Endothelial cell (in vitro differentiated cells): ENCODE measurements at regions not wholly inside any gene's neighbourhood (a gene's known extent, or its start where the extent isn't known, plus 50 kb on each side); places are given as distances from the start of the nearest gene placed in this dataset.

ENCODE experiments used
- DNase-seq: peaks from one replicate; pipeline ENCODE4 v3.0.0; 2021; ENCODE audit warnings: low spot score
- H3K27ac Mint-ChIP-seq: one replicate; pipeline ENCODE4 v1.8.0; 2021; ENCODE audit warnings: mixed read lengths, inconsistent platforms; ENCODE audit not compliant: unreplicated experiment
- H3K27me3 Mint-ChIP-seq: one replicate; pipeline ENCODE4 v1.8.0; 2021; ENCODE audit warnings: mild to moderate bottlenecking, moderate library complexity, mixed read lengths, inconsistent platforms; ENCODE audit not compliant: unreplicated experiment
- H3K36me3 Mint-ChIP-seq: one replicate; pipeline ENCODE4 v1.8.0; 2021; ENCODE audit warnings: mild to moderate bottlenecking, low read depth, mixed read lengths, inconsistent platforms; ENCODE audit not compliant: unreplicated experiment
- H3K4me1 Mint-ChIP-seq: one replicate; pipeline ENCODE4 v1.8.0; 2021; ENCODE audit warnings: mild to moderate bottlenecking, mixed read lengths, inconsistent platforms; ENCODE audit not compliant: unreplicated experiment
- H3K4me3 Mint-ChIP-seq: one replicate; pipeline ENCODE4 v1.8.0; 2021; ENCODE audit warnings: mild to moderate bottlenecking, mixed read lengths, inconsistent platforms; ENCODE audit not compliant: unreplicated experiment
- H3K9me3 Mint-ChIP-seq: one replicate; pipeline ENCODE4 v1.8.0; 2021; ENCODE audit warnings: mixed read lengths, inconsistent platforms; ENCODE audit not compliant: unreplicated experiment
- TF ChIP-seq, protein P1 (sequence below): fragments of 200-600 bp; sonication (generic); IDR thresholded peaks from one replicate; pipeline ENCODE4 v1.5.0; 2021; ENCODE audit warnings: antibody characterized with exemption; ENCODE audit not compliant: unreplicated experiment

DNA sequence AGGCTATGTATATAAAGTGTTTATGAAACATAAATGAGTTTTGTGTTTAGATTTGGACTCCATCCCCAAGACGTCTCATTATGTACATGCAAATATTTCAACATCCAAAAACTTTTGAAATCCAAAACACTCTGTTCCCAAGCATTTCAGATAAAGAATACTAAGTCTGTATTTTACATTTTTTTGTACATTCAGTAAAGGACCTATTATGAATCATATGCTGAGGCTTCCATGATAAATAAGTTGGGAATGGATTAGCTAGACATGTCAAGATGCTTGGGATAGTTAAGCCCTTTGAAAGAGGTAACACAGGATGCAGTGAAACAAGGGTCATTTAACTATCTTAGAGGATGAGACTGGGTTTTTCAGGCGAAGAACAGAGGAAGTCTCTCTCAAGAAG lies 262.9 kb downstream of the SNX13 start:
- H3K4me3 Mint-ChIP-seq: no peak overlapping the region
- H3K36me3 Mint-ChIP-seq: no peaks in the 10 kb centered on the region
- peaks cover 7% of the 10 kb centered on the region for H3K4me1 Mint-ChIP-seq
- H3K27ac Mint-ChIP-seq: no peak overlapping the region
- H3K9me3 Mint-ChIP-seq: no peaks in the 10 kb centered on the region
- no peaks in the 10 kb centered on the region for H3K27me3 Mint-ChIP-seq
- TF ChIP-seq, protein P1, sequence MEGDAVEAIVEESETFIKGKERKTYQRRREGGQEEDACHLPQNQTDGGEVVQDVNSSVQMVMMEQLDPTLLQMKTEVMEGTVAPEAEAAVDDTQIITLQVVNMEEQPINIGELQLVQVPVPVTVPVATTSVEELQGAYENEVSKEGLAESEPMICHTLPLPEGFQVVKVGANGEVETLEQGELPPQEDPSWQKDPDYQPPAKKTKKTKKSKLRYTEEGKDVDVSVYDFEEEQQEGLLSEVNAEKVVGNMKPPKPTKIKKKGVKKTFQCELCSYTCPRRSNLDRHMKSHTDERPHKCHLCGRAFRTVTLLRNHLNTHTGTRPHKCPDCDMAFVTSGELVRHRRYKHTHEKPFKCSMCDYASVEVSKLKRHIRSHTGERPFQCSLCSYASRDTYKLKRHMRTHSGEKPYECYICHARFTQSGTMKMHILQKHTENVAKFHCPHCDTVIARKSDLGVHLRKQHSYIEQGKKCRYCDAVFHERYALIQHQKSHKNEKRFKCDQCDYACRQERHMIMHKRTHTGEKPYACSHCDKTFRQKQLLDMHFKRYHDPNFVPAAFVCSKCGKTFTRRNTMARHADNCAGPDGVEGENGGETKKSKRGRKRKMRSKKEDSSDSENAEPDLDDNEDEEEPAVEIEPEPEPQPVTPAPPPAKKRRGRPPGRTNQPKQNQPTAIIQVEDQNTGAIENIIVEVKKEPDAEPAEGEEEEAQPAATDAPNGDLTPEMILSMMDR: no peak
- no peak for DNase-seq

DNA sequence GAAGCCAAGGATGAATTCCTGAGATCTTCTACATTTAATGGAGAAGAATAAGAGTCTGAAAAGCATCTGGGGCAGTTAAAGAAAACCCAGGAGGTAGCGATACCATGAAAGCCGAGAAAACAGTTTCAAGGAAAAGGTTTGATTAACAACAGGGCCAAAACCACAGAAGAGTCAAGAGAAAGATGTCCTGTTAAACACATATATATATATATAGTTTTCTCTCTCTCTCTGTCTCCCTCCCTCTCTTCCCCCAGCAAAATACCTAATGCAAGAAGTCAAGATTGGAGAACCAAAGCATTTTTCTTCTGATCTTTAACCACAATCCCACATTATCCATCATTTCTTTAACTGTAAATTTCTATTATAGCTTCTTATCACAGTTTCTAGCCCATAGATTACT lies 261.4 kb downstream of the SNX13 start:
- H3K27me3 Mint-ChIP-seq: no peaks in the 10 kb centered on the region
- TF ChIP-seq, protein P1: no peak
- H3K4me1 Mint-ChIP-seq: peaks cover 7% of the 10 kb centered on the region
- H3K9me3 Mint-ChIP-seq: no peaks in the 10 kb centered on the region
- no peak overlapping the region for H3K4me3 Mint-ChIP-seq
- H3K27ac Mint-ChIP-seq: no peak overlapping the region
- no peaks in the 10 kb centered on the region for H3K36me3 Mint-ChIP-seq
- DNase-seq: no peak

DNA sequence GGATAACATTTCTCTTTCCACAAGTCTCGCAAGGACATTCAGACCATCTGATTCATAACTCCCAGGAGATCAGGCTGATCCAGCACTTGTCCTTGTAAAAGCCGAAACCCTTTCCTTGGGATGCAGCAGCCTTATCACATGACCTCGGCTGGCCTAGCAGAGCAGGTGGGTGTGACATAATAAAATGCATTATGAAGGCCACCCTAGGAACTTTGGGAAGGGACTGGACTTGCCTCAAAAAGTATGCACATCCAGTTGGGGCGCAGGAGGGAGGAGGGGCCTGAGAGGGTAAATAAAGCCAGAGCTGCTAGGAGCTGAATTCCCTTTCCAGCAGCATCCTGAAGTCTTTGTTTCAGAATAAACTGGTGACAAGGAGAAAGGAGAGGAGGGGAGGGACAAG lies 260.8 kb downstream of the SNX13 start:
- Mint-ChIP-seq H3K4me1 (peaks cover 7% of the 10 kb centered on the region), H3K27me3 (no peaks in the 10 kb centered on the region), H3K4me3 (no peak overlapping the region), H3K9me3 (no peaks in the 10 kb centered on the region), H3K27ac (no peak overlapping the region), H3K36me3 (no peaks in the 10 kb centered on the region)
- no peak for DNase-seq
- TF ChIP-seq, protein P1: no peak

DNA sequence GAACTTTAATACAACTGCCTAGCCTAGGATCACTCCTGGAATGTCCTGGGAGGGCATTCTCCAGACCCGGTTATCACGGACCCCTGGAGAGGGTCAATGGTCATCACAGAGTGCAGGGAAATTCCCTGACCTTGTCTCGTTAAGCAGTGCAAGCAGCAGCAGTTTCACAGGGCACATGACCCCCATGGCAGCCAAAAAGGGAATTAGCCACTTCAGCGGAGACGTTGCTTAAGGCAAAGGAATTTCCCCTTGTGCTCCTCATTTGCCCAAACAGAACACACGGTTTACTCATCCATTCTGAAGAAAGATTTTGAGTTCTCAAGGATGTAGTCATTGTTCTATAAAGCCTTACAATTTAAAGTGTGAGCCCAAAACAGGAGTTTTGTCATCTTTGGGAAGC lies 260.3 kb downstream of the SNX13 start:
- Mint-ChIP-seq H3K4me1 (peaks cover 7% of the 10 kb centered on the region), H3K4me3 (no peak overlapping the region), H3K9me3 (no peaks in the 10 kb centered on the region), H3K27me3 (no peaks in the 10 kb centered on the region), H3K27ac (no peak overlapping the region), H3K36me3 (no peaks in the 10 kb centered on the region)
- DNase-seq: no peak
- TF ChIP-seq, protein P1: no peak

DNA sequence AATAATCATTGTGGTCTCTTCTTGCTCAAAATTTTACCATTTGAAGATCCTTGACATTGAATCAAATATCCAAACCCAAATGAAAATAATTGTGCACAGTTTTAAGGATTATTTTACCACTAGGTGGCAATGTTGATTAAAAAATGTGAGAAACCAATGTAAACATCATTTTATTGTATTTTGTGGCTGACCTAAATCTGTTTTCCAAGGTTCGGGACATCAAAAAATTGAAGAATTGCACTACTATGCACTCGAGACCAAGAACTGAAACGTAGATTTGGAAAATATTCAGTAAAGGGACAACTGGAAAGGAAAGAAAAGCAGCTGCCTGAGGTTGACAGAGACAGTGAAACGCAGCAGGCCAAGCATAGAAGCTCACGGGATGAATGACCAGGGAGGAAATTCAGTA lies 259.3 kb downstream of the SNX13 start:
- H3K36me3 Mint-ChIP-seq: no peaks in the 10 kb centered on the region
- no peak overlapping the region for H3K4me3 Mint-ChIP-seq
- no peak for DNase-seq
- H3K4me1 Mint-ChIP-seq: peaks cover 7% of the 10 kb centered on the region
- H3K9me3 Mint-ChIP-seq: no peaks in the 10 kb centered on the region
- TF ChIP-seq, protein P1: peak; percentile 77
- no peak overlapping the region for H3K27ac Mint-ChIP-seq
- no peaks in the 10 kb centered on the region for H3K27me3 Mint-ChIP-seq
